NCI-H2081 (cell line): ENCODE measurements at regions not wholly inside any gene's neighbourhood (a gene's known extent, or its start where the extent isn't known, plus 50 kb on each side); places are given as distances from the start of the nearest gene placed in this dataset.

Experiments
- DNase-seq, 2 experiments: peaks; one replicate each; lab custom pipeline; 2025; lab: John Stamatoyannopoulos, UW

- no peak for DNase-seq
Measured at GRCh38 chr6:43982084-43982625, 145.1 kb downstream of the MRPL14 start.

GRCh38 chr6:43981363-43981990 lies 145.8 kb downstream of the MRPL14 start:
- no peak for DNase-seq

- no peak for DNase-seq
Measured at GRCh38 chr6:43980004-43980795, 147.1 kb downstream of the MRPL14 start.

- DNase-seq, result no peak
Measured at GRCh38 chr6:43979525-43979924, 147.7 kb downstream of the MRPL14 start.

- DNase-seq, result no peak
Measured at GRCh38 chr6:43978473-43979346, 148.5 kb downstream of the MRPL14 start.

- no peak for DNase-seq
Measured at GRCh38 chr6:43977404-43978111, 149.7 kb downstream of the MRPL14 start.

- no peak for DNase-seq
Measured at GRCh38 chr6:43976706-43977403, 150.4 kb downstream of the MRPL14 start.

GRCh38 chr6:43974643-43975230 lies 152.5 kb downstream of the MRPL14 start:
- DNase-seq, result no peak

- DNase-seq, result no peak
Measured at GRCh38 chr6:43973357-43973756, 153.9 kb downstream of the MRPL14 start.

GRCh38 chr6:43972913-43973300 lies 154.3 kb downstream of the MRPL14 start:
- no peak for DNase-seq

- no peak for DNase-seq
Measured at GRCh38 chr6:43972179-43972912, 154.9 kb downstream of the MRPL14 start.

- no peak for DNase-seq
Measured at GRCh38 chr6:43971776-43972126, 155.5 kb downstream of the MRPL14 start.

- DNase-seq, result no peak
Measured at GRCh38 chr6:43970913-43971775, 156.1 kb downstream of the MRPL14 start.

- no peak for DNase-seq
Measured at GRCh38 chr6:43970068-43970912, 157.0 kb downstream of the MRPL14 start.

GRCh38 chr6:43969158-43969981 lies 157.9 kb downstream of the MRPL14 start:
- no peak for DNase-seq

- no peak for DNase-seq
Measured at GRCh38 chr6:43968110-43968965, 158.9 kb downstream of the MRPL14 start.
